H1 (cell line): ENCODE measurements at regions not wholly inside any gene's neighbourhood (a gene's known extent, or its start where the extent isn't known, plus 50 kb on each side); places are given as distances from the start of the nearest gene placed in this dataset.

ENCODE experiments used
- CTCF ChIA-PET: fragments of 300-600 bp; sonication (Branson Sonifier 250); formaldehyde crosslinking; loops from one replicate; lab custom pipeline; 2021; ENCODE audit not compliant: partially characterized antibody; lab: Charles Lee
- POLR2A ChIA-PET: fragments of 300-600 bp; sonication (Branson Sonifier 250); formaldehyde crosslinking; loops from one replicate; lab custom pipeline; 2021; ENCODE audit warnings: inconsistent platforms; ENCODE audit not compliant: partially characterized antibody; lab: Charles Lee
- DNase-seq, 2 experiments: peaks; one replicate each; pipeline versions ENCODE4 v3.0.0 to v3.0.0-alpha.2; 2010 to 2022; ENCODE audit warnings: low spot score in 2 of 2, low read depth in 1 of 2, mixed read lengths in 1 of 2
- FAIRE-seq: peaks from 2 replicates; lab custom pipeline; 2011; peaks lifted over from hg19 to GRCh38; lab: Jason Lieb, UNC
- H2AFZ ChIP-seq: 2 replicates; pipeline ENCODE4 v1.8.1; 2012; ENCODE audit warnings: low read length, inconsistent platforms
- H2AK5ac ChIP-seq: 2 replicates; pipeline ENCODE4 v1.6.1; 2013; ENCODE audit warnings: low read depth, low read length
- H2BK120ac ChIP-seq: replicated peaks from 2 replicates; pipeline ENCODE3; 2013; ENCODE audit warnings: low read depth, low read length, inconsistent platforms
- H2BK12ac ChIP-seq: 2 replicates; pipeline ENCODE4 v1.6.1; 2013; ENCODE audit warnings: low read depth, low read length
- H2BK15ac ChIP-seq: 2 replicates; pipeline ENCODE4 v1.6.1; 2013; ENCODE audit warnings: low read length
- H2BK20ac ChIP-seq: 2 replicates; pipeline ENCODE4 v1.6.1; 2013; ENCODE audit warnings: low read length
- H2BK5ac ChIP-seq: 2 replicates; pipeline ENCODE4 v1.6.1; 2013; ENCODE audit warnings: low read depth, low read length
- H3K14ac ChIP-seq: 2 replicates; pipeline ENCODE4 v1.6.1; 2013; ENCODE audit warnings: inconsistent platforms; ENCODE audit not compliant: insufficient read length
- H3K18ac ChIP-seq: 2 replicates; pipeline ENCODE4 v1.6.1; 2013; ENCODE audit warnings: low read length; ENCODE audit errors: extremely low read depth
- H3K23ac ChIP-seq: 2 replicates; pipeline ENCODE4 v1.6.1; 2013; ENCODE audit warnings: inconsistent platforms; ENCODE audit not compliant: insufficient read length
- H3K23me2 ChIP-seq: 2 replicates; pipeline ENCODE4 v1.6.1; 2013; ENCODE audit warnings: low read depth, low read length
- H3K27ac ChIP-seq: 2 replicates; pipeline ENCODE4 v1.6.1; 2011; ENCODE audit warnings: low read depth, low read length, inconsistent platforms
- H3K27me3 ChIP-seq, 4 experiments: replicated peaks in 1 of 4; 1 replicate in 1 of 4; 2 replicates in 3 of 4; pipeline versions ENCODE4 v1.6.1 to v1.8.1; 2011 to 2013; ENCODE audit warnings: low read length in 3 of 4, mild to moderate bottlenecking in 3 of 4, inconsistent platforms in 2 of 4, mixed read lengths in 2 of 4, moderate library complexity in 1 of 4; ENCODE audit not compliant: control insufficient read depth in 3 of 4, insufficient read depth in 3 of 4; ENCODE audit errors: extremely low read depth in 1 of 4
- H3K36me3 ChIP-seq, 4 experiments: 2 replicates each; pipeline versions ENCODE4 v1.6.1 to v1.8.1; 2011 to 2013; ENCODE audit warnings: mild to moderate bottlenecking in 4 of 4, low read length in 3 of 4, moderate library complexity in 2 of 4, control low read depth in 1 of 4, inconsistent platforms in 1 of 4; ENCODE audit not compliant: insufficient read depth in 4 of 4, control insufficient read depth in 2 of 4
- H3K4ac ChIP-seq: replicated peaks from 2 replicates; pipeline ENCODE3; 2013; ENCODE audit warnings: low read length, low read depth, mixed read lengths, inconsistent platforms; ENCODE audit not compliant: insufficient read length
- H3K4me1 ChIP-seq, 4 experiments: replicated peaks in 1 of 4; 1 replicate in 1 of 4; 2 replicates in 3 of 4; pipeline versions ENCODE4 v1.6.1 to v1.8.1; 2011 to 2013; ENCODE audit warnings: low read length in 3 of 4, inconsistent platforms in 2 of 4, mixed read lengths in 1 of 4; ENCODE audit not compliant: insufficient read depth in 4 of 4, control insufficient read depth in 3 of 4
- H3K4me2 ChIP-seq, 2 experiments: 2 replicates each; pipeline versions ENCODE4 v1.6.1 to v1.8.1; 2011 to 2013; ENCODE audit warnings: low read depth in 2 of 2, low read length in 2 of 2, control low read depth in 1 of 2, inconsistent platforms in 1 of 2, mild to moderate bottlenecking in 1 of 2; ENCODE audit not compliant: insufficient read depth in 1 of 2
- H3K4me3 ChIP-seq, 4 experiments: fragments of 200-600, 300-600 bp in 1 of 4; sonication (generic), shearing (Covaris generic), sonication (Bioruptor Twin) in 1 of 4; 2 replicates each; pipeline versions ENCODE4 v1.5.1 to v1.8.1; 2011 to 2016; ENCODE audit warnings: low read length in 4 of 4, low read depth in 3 of 4, control low read depth in 2 of 4, inconsistent platforms in 2 of 4, mild to moderate bottlenecking in 2 of 4, mixed read lengths in 1 of 4, moderate library complexity in 1 of 4; ENCODE audit not compliant: insufficient read depth in 2 of 4; ENCODE audit errors: extremely low read depth in 1 of 4
- H3K56ac ChIP-seq: replicated peaks from 2 replicates; pipeline ENCODE3; 2013; ENCODE audit warnings: low read depth, mild to moderate bottlenecking, mixed read lengths, low read length, inconsistent platforms; ENCODE audit not compliant: insufficient read length
- H3K79me1 ChIP-seq: 2 replicates; pipeline ENCODE4 v1.6.1; 2013; ENCODE audit warnings: low read depth, low read length, control low read depth
- H3K79me2 ChIP-seq, 2 experiments: 2 replicates each; pipeline versions ENCODE4 v1.6.1 to v1.8.1; 2012 to 2013; ENCODE audit warnings: low read length in 2 of 2, mild to moderate bottlenecking in 2 of 2, inconsistent platforms in 1 of 2; ENCODE audit not compliant: insufficient read depth in 2 of 2, control insufficient read depth in 1 of 2
- H3K9ac ChIP-seq, 4 experiments: replicated peaks in 1 of 4; 1 replicate in 1 of 4; 2 replicates in 3 of 4; pipeline versions ENCODE4 v1.6.1 to v1.8.1; 2011 to 2013; ENCODE audit warnings: low read depth in 3 of 4, low read length in 3 of 4, control low read depth in 2 of 4, mild to moderate bottlenecking in 2 of 4, moderate library complexity in 2 of 4, inconsistent platforms in 1 of 4; ENCODE audit errors: extremely low read depth in 1 of 4
- H3K9me3 ChIP-seq, 2 experiments: 2 replicates each; pipeline versions ENCODE4 v1.6.1 to v1.8.1; 2012 to 2013; ENCODE audit warnings: mild to moderate bottlenecking in 2 of 2, moderate library complexity in 2 of 2, control low read depth in 1 of 2, inconsistent platforms in 1 of 2, low read depth in 1 of 2, low read length in 1 of 2, mixed read lengths in 1 of 2; ENCODE audit not compliant: insufficient read depth in 2 of 2
- H4K20me1 ChIP-seq, 2 experiments: replicated peaks in 1 of 2; 2 replicates each; pipeline versions ENCODE3 to v1.8.1; 2011 to 2013; ENCODE audit warnings: inconsistent platforms in 2 of 2, low read length in 2 of 2, mild to moderate bottlenecking in 1 of 2; ENCODE audit not compliant: insufficient read depth in 2 of 2, control insufficient read depth in 1 of 2
- H4K5ac ChIP-seq: 2 replicates; pipeline ENCODE4 v1.6.1; 2013; ENCODE audit warnings: low read length, low read depth, mixed read lengths, inconsistent platforms; ENCODE audit not compliant: insufficient read length
- H4K8ac ChIP-seq: 2 replicates; pipeline ENCODE4 v1.8.0; 2013; ENCODE audit warnings: mild to moderate bottlenecking, moderate library complexity, low read length, inconsistent platforms; ENCODE audit not compliant: insufficient read depth; ENCODE audit errors: extremely low read depth
- H4K91ac ChIP-seq: replicated peaks from 2 replicates; pipeline ENCODE3; 2013; ENCODE audit warnings: low read length, mixed read lengths, inconsistent platforms; ENCODE audit not compliant: insufficient read length
- NRF1 ChIP-seq: IDR thresholded peaks from 2 replicates; pipeline ENCODE4 v1.6.1; 2011; ENCODE audit warnings: mild to moderate bottlenecking, low read depth, low read length, improper control_type of control experiment
- SRF ChIP-seq: IDR thresholded peaks from 2 replicates; pipeline ENCODE4 v1.6.1; 2011; ENCODE audit warnings: mild to moderate bottlenecking, low read depth, low read length, moderate library complexity

- Histone ChIP-seq H3K14ac (no peak overlapping the region), H4K91ac (no peak overlapping the region), H3K9me3 (no peaks in the 10 kb centered on the region), H2AK5ac (no peak overlapping the region), H2BK120ac (no peak overlapping the region), H3K4me3 (no peak overlapping the region), H2BK20ac (no peak overlapping the region), H3K79me1 (no peaks in the 10 kb centered on the region), H3K56ac (no peak overlapping the region), H4K5ac (no peak overlapping the region), H4K8ac (no peak overlapping the region), H4K20me1 (no peaks in the 10 kb centered on the region), H3K27me3 (no peaks in the 10 kb centered on the region; a peak in 1 of 7 replicates), H3K79me2 (no peaks in the 10 kb centered on the region), H3K9ac (no peak overlapping the region), H3K27ac (no peak overlapping the region), H3K4me2 (no peak overlapping the region), H3K23ac (no peak overlapping the region), H3K36me3 (no peaks in the 10 kb centered on the region), H2AFZ (no peak overlapping the region), H3K4ac (no peak overlapping the region), H2BK5ac (no peak overlapping the region), H3K18ac (no peak overlapping the region), H2BK15ac (no peak overlapping the region), H3K23me2 (no peaks in the 10 kb centered on the region), H2BK12ac (no peak overlapping the region), H3K4me1 (no peaks in the 10 kb centered on the region)
- FAIRE-seq = no peak
- DNase-seq = no peak
- CTCF ChIA-PET = no interaction called here
- POLR2A ChIA-PET = no interaction called here
- TF ChIP-seq SRF (no peak), NRF1 (no peak)
Measured at GRCh38 chr7:114133717-114134116, 214.9 kb upstream of the PPP1R3A start.
